ENCODE measurements at regions not wholly inside any gene's neighbourhood (a gene's known extent, or its start where the extent isn't known, plus 50 kb on each side); places are given as distances from the start of the nearest gene placed in this dataset.
"Not testable (repeated sequence)": the region's sequence is repeated elsewhere in the genome, so short reads cannot be mapped to it uniquely, and the experiment has no call there.

DNA sequence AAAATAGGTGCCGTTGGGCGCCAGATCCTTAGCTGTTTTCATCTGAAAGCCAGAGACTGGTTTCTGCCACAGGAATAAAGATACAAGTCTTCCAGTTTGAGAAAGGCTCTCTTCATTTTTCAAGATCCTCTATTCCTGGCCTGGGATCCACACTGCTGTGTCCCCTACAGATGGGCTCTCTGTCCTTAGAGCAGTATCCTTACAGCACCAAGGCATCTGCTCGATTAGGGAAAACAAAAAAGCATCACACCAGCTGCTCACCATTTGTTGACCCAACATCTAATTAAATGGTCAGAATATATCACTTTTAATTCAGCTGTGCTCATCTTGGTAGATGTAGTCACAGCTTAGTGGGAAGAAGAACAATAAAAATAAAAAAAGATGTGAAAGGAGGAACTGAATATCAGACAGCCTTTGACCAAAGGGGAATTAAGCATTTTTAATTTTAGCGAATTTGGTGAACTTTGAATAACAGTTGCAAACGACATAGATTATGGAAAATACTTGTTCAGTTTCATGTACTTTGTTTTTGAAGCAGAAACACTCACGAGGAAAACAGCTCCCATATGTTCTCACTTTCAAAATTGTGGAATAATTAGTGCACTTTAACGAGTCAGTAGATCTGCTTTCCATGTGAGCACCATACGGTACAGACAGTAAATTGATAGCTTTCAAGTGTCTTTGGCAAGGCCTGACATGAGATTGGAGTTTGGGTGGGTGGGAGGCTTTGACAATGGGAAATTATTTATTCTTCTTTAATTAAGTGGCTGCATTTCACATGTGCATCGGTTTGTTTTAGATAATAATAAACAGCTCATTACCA is 148.4 kb upstream of the CLNK start:
- Mint-ChIP-seq H3K36me3 (ENCODE audit: insufficient read depth) (no peaks in the 10 kb centered on the region), H3K27me3 (no peaks in the 10 kb centered on the region), H3K9me3 (peaks cover 10% of the 10 kb centered on the region), H3K4me3 (no peak overlapping the region), H3K4me1 (no peaks in the 10 kb centered on the region), H3K27ac (ENCODE audit: low read depth) (no peak overlapping the region)
- DNase-seq (ENCODE audit: low spot score in 2 of 2) (no peak), ATAC-seq (replicated peaks; ENCODE audit: extremely low read depth, poor library complexity, severe bottlenecking) (no peak)

DNA sequence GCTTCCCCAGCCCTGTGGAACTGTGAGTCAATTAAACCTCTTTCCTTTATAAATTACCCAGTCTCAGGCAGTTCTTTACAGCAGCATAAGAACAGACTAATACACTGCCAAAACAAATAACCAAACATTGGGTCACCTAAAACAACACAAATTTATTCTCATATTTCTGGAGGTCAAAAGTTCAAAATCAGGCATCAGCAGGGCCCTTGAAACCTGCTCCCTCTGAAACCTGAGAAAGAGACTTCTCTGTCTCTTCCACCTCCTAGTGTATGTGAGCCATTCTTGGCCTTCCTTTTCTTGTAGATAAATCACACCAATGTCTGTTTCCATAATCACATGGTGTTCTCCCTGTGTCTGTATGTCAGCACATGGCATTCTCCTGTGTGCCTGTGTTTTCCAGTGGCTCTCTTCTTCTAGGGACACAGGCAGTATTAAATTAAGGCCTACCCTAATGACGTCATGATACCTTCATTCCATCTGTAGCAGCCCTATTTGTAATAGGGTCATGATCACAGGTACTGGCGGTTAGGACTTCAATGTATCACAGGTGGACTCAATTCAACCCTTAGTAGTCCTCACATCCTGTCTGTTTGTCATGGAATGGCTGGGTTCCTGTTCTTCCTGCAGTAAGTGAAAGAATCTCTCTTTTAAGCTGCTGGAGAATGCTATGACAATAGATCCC is 147.3 kb upstream of the CLNK start:
- ATAC-seq (replicated peaks; ENCODE audit: extremely low read depth, poor library complexity, severe bottlenecking) (no peak), DNase-seq (ENCODE audit: low spot score in 2 of 2) (no peak)
- Mint-ChIP-seq H3K27ac (ENCODE audit: low read depth) (no peak overlapping the region), H3K4me1 (no peaks in the 10 kb centered on the region), H3K36me3 (ENCODE audit: insufficient read depth) (no peaks in the 10 kb centered on the region), H3K9me3 (peaks cover 10% of the 10 kb centered on the region), H3K4me3 (no peak overlapping the region), H3K27me3 (no peaks in the 10 kb centered on the region)

DNA sequence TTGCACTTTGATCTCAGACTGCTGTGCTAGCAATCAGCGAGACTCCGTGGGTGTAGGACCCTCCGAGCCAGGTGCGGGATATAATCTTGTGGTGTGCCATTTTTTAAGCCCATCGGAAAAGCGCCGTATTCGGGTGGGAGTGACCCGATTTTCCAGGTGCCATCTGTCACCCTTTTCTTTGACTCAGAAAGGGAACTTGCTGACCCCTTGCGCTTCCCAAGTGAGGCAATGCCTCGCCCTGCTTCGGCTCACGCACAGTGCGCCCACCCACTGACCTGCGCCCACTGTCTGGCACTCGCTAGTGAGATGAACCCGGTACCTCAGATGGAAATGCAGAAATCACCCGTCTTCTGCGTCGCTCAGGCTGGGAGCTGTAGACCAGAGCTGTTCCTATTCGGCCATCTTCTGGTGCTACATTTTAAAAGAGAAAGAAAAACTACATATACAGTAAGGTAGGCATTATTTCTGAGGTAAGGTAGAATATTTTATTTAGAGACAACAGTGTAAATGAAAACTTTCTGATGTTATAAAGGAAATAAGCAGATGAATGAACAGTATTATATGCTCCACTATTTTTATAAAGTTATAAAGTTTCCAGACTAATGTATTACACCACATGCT is 144.5 kb upstream of the CLNK start:
- H3K4me1 Mint-ChIP-seq; H3K9me3 Mint-ChIP-seq; ATAC-seq (replicated peaks; ENCODE audit: extremely low read depth, poor library complexity, severe bottlenecking); H3K27me3 Mint-ChIP-seq; H3K4me3 Mint-ChIP-seq; H3K27ac Mint-ChIP-seq (ENCODE audit: low read depth); H3K36me3 Mint-ChIP-seq (ENCODE audit: insufficient read depth); DNase-seq (ENCODE audit: low spot score in 2 of 2): not testable (repeated sequence)

DNA sequence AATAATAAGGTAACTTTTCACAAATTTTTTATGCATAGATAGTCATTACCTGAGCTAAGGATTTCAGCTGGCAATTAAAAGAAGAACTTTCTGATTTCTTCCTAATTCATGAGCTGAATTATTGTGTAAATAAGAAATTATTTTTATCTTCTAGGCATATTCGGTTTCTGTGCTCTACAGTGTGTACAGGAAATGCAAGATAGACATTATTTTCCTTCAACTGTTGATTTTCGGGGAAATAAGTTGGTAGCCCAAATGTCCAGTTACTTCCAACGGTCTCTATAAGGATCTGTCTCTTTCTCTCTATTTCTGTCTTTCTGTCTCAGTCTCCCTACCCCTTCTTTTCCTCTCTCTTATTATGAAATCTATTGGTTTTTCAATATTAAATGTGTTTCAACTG is 137.3 kb upstream of the CLNK start:
- no peak overlapping the region for H3K4me3 Mint-ChIP-seq
- ATAC-seq (replicated peaks; ENCODE audit: extremely low read depth, poor library complexity, severe bottlenecking) (no peak), DNase-seq (ENCODE audit: low spot score in 2 of 2) (no peak)
- no peaks in the 10 kb centered on the region for H3K4me1 Mint-ChIP-seq
- H3K27me3 Mint-ChIP-seq: no peaks in the 10 kb centered on the region
- H3K27ac Mint-ChIP-seq (ENCODE audit: low read depth): no peak overlapping the region
- no peaks in the 10 kb centered on the region for H3K36me3 Mint-ChIP-seq (ENCODE audit: insufficient read depth)
- no peaks in the 10 kb centered on the region for H3K9me3 Mint-ChIP-seq

DNA sequence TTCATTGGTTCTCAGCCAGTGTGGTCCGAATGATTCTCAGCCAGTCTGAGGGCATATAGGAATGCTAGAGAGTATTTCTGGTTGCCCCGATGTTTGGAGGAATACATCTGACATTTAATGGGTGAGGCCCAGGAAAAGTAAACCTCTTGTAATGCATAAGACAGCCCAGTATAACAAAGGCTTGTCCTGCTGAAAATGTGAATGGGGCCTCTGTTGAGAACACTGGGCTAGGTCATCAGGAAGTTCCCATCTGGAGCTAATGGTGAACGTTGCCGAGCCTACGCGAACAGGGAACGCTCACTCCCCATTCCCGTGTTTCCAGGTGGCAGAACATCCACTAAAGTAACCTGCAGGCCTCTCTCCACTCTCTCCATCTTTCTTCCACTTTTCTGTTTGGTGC is 132.0 kb upstream of the CLNK start:
- H3K27ac Mint-ChIP-seq (ENCODE audit: low read depth): no peak overlapping the region
- peaks cover 7% of the 10 kb centered on the region for H3K9me3 Mint-ChIP-seq
- H3K27me3 Mint-ChIP-seq: no peaks in the 10 kb centered on the region
- peaks cover 1% of the 10 kb centered on the region for H3K36me3 Mint-ChIP-seq (ENCODE audit: insufficient read depth)
- no peak for ATAC-seq (replicated peaks; ENCODE audit: extremely low read depth, poor library complexity, severe bottlenecking)
- no peak for DNase-seq (ENCODE audit: low spot score in 2 of 2)
- no peak overlapping the region for H3K4me3 Mint-ChIP-seq
- no peaks in the 10 kb centered on the region for H3K4me1 Mint-ChIP-seq

DNA sequence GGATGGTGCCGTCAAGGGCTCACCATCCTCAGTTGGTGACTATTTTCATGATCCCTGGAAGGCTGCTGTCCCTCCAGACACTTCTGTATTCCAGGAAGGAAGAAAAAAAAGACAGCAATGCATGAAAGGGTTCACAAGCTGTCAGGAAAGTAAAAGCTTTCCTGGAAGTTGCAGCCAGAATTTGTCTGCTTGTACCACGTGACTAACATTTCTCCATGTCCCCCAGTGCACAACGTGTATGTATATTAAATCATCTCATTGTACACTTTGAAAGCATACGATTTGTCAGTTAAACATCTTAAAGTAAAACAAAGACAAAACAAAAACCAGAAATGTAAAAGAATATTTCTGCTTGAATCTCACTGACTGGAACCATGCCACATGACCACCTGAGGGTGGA is 127.4 kb upstream of the CLNK start:
- DNase-seq (ENCODE audit: low spot score in 2 of 2) (no peak), ATAC-seq (replicated peaks; ENCODE audit: extremely low read depth, poor library complexity, severe bottlenecking) (no peak)
- Mint-ChIP-seq H3K4me1 (no peaks in the 10 kb centered on the region), H3K27me3 (no peaks in the 10 kb centered on the region), H3K36me3 (ENCODE audit: insufficient read depth) (peaks cover 1% of the 10 kb centered on the region), H3K4me3 (no peak overlapping the region), H3K9me3 (peaks cover 16% of the 10 kb centered on the region), H3K27ac (ENCODE audit: low read depth) (no peak overlapping the region)

DNA sequence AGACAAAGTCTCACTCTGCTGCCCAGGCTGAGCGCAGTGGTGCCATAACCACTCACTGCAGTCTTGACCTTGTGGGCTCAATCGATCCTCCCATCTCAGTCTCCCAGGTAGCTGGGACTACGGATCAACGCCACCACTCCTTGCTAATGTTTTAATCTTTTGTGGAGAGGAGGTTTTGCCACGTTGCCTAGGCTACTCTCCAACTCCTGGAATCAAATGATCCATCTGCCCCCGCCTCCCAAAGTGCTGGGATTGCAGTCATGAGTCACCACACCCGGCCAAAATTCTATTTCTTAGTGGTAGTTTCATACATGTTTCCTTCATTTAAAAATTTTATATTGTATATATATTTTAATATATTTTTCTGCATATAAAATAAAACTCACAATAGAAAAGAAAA is 125.8 kb upstream of the CLNK start:
- Mint-ChIP-seq H3K4me3 (no peak overlapping the region), H3K27ac (ENCODE audit: low read depth) (no peak overlapping the region), H3K27me3 (peaks cover 4% of the 10 kb centered on the region), H3K9me3 (peaks cover 18% of the 10 kb centered on the region), H3K4me1 (no peaks in the 10 kb centered on the region), H3K36me3 (ENCODE audit: insufficient read depth) (no peaks in the 10 kb centered on the region)
- ATAC-seq (replicated peaks; ENCODE audit: extremely low read depth, poor library complexity, severe bottlenecking) (no peak), DNase-seq (ENCODE audit: low spot score in 2 of 2) (no peak)

DNA sequence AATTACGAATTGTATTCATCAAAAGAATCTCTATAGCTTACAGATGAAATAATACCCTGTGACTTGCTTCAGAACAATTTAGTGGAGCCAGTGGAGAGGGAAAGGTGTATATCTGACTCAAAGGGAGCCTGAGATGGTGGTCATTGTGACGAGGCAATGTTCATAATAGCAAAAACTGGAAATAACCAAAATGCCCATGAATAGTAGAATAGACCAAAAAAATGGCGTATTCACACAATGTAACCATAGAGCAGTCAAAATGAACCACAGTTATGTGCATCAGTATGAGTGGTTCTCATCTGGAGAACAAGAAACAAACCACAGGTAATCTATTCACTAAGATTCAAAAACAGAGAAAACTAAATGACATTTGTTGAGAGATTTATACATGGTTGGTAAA is 125.3 kb upstream of the CLNK start:
- Mint-ChIP-seq H3K27me3 (peaks cover 9% of the 10 kb centered on the region), H3K36me3 (ENCODE audit: insufficient read depth) (no peaks in the 10 kb centered on the region), H3K4me3 (no peak overlapping the region), H3K9me3 (peaks cover 18% of the 10 kb centered on the region), H3K4me1 (no peaks in the 10 kb centered on the region), H3K27ac (ENCODE audit: low read depth) (no peak overlapping the region)
- DNase-seq (ENCODE audit: low spot score in 2 of 2): no peak
- ATAC-seq (replicated peaks; ENCODE audit: extremely low read depth, poor library complexity, severe bottlenecking): no peak

DNA sequence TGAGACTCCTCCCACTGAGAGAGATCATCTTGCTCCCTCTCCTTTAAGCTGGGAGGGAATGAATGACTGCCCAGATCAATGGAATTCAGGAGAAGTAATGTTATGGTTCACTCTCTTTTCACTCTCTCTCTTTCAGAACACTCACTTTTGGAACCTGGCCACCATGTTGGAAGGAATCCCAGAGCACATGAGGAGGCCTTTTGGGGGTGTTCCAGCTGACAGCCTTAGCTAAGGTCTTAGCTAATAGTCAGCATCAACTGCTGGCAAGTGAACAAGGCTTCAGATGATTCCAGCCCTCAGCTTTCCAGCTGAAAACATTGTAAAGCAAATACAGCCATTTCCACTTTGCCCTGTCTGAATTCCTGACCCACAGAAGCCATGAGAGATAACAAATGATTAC is 124.0 kb upstream of the CLNK start:
- peaks cover 10% of the 10 kb centered on the region for H3K27me3 Mint-ChIP-seq
- ATAC-seq (replicated peaks; ENCODE audit: extremely low read depth, poor library complexity, severe bottlenecking) (no peak), DNase-seq (ENCODE audit: low spot score in 2 of 2) (no peak)
- H3K9me3 Mint-ChIP-seq: peaks cover 16% of the 10 kb centered on the region
- H3K4me3 Mint-ChIP-seq: no peak overlapping the region
- no peak overlapping the region for H3K27ac Mint-ChIP-seq (ENCODE audit: low read depth)
- H3K36me3 Mint-ChIP-seq (ENCODE audit: insufficient read depth): no peaks in the 10 kb centered on the region
- H3K4me1 Mint-ChIP-seq: no peaks in the 10 kb centered on the region

DNA sequence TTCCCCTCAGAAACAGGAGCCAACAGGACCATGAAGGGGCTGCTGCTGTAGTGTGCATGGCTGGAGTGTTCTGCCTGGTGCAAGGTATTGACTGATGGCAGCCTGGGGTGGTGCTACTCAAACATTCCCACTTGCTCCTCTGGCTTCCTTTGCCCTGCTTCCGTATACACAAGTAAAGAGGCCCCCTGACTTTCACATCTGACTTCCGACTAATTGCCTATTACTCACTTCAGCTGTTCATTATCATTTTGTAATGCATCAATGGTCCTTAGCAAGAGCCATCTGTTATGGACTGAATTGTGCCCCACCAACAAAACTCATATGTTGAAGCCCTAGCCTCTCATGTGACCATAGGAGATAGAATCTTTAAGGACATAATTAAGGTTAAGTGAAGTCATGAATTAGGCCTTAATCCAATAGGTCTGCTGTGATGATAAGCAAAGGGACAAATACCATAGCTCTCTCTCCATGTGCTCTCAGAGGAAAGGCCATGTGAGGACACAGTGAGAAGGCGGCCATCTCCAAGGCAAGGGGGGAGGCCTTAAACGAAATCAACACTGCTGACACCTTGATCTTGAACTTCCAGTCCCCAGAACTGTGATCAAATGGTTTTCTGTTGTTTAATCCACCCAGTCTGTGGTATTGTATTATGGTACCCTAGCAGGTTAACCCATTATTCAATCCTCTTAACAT is 122.5 kb upstream of the CLNK start:
- no peak for DNase-seq (ENCODE audit: low spot score in 2 of 2)
- H3K36me3 Mint-ChIP-seq (ENCODE audit: insufficient read depth): no peaks in the 10 kb centered on the region
- H3K27me3 Mint-ChIP-seq: peaks cover 10% of the 10 kb centered on the region
- H3K4me1 Mint-ChIP-seq: no peaks in the 10 kb centered on the region
- no peak overlapping the region for H3K27ac Mint-ChIP-seq (ENCODE audit: low read depth)
- H3K9me3 Mint-ChIP-seq: peaks cover 10% of the 10 kb centered on the region
- ATAC-seq (replicated peaks; ENCODE audit: extremely low read depth, poor library complexity, severe bottlenecking): no peak
- H3K4me3 Mint-ChIP-seq: no peak overlapping the region

DNA sequence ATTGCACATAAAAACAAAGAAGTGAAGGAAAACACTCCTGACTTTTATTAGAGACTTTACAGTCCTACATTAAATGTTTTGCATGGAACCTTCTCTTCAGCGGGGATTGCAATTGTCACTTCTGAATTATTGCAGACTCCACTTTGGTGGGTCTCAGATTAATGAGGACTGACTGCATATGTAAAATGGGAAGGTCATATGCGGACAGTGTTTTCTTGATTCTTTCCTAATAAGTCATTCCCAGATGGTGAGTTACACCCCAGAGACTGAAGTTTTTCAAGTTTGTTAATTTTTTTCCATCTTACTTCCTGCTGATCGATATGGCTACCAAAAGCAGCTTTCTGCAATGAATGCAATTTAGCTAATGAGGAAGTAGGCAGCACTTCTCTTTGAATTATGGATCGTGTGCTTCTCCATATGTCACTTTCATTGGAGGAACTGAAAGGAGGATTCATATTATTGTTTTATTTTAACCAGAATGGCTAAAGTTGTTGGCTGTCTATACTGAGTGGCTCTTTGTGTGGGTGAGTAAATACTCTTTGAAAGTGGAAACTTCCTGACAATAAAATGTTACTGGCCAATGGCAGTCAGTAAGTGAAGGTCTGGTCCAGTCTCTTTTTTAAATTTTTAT is 119.3 kb upstream of the CLNK start:
- Mint-ChIP-seq H3K27ac (ENCODE audit: low read depth) (no peak overlapping the region), H3K27me3 (peaks cover 10% of the 10 kb centered on the region), H3K4me1 (no peaks in the 10 kb centered on the region), H3K9me3 (peaks cover 18% of the 10 kb centered on the region), H3K36me3 (ENCODE audit: insufficient read depth) (no peaks in the 10 kb centered on the region), H3K4me3 (no peak overlapping the region)
- DNase-seq (ENCODE audit: low spot score in 2 of 2) (no peak), ATAC-seq (replicated peaks; ENCODE audit: extremely low read depth, poor library complexity, severe bottlenecking) (no peak)

DNA sequence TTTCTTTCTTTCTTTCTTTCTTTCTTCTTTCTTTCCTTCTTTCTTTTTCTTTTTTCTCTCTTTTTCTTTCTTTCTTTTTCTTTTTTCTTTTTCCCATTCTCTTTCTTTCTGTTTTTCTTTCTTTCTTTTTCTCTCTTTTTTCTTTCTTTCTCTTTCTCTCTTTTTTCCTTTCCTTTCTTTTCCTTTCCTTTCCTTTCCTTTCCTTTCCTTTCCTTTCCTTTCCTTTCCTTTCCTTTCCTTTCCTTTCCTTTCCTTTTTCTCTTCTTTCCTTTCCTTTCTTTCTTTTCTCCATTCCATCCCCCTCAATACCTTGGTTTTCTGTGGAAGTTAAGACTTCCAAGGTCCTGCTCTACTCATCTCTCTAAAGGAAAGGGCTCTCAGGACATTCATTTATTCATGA is 102.8 kb upstream of the CLNK start:
- Mint-ChIP-seq H3K36me3 (ENCODE audit: insufficient read depth) (no peaks in the 10 kb centered on the region), H3K9me3 (peaks cover 7% of the 10 kb centered on the region), H3K4me1 (no peaks in the 10 kb centered on the region), H3K27ac (ENCODE audit: low read depth) (no peak overlapping the region), H3K27me3 (no peaks in the 10 kb centered on the region), H3K4me3 (no peak overlapping the region)
- ATAC-seq (replicated peaks; ENCODE audit: extremely low read depth, poor library complexity, severe bottlenecking) (no peak), DNase-seq (ENCODE audit: low spot score in 2 of 2) (no peak)

All from central memory CD8-positive, alpha-beta T cell (primary cell).